ENCODE measurements at regions not wholly inside any gene's neighbourhood (a gene's known extent, or its start where the extent isn't known, plus 50 kb on each side); places are given as distances from the start of the nearest gene placed in this dataset.

DNA sequence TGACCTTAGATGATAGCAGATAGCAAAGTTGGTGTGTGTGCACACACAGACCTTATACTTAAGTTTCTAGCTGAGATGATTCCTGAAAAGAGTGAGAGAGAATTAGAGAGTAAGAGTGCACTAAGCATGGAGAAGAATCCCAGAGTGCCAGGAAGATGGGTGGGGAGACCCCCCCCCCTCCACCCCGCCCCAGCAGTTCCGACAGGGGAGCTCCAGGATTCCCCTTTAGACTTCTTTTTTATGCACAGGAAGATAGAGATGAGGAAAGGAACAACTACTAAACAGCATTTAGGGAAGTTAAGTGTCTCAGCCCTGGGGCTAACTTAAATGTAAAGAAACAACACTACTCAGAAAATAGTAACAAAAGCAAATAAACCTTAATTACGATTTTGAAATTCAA is 878.0 kb upstream of the GOT2 start:
- TF ChIP-seq, protein P1, sequence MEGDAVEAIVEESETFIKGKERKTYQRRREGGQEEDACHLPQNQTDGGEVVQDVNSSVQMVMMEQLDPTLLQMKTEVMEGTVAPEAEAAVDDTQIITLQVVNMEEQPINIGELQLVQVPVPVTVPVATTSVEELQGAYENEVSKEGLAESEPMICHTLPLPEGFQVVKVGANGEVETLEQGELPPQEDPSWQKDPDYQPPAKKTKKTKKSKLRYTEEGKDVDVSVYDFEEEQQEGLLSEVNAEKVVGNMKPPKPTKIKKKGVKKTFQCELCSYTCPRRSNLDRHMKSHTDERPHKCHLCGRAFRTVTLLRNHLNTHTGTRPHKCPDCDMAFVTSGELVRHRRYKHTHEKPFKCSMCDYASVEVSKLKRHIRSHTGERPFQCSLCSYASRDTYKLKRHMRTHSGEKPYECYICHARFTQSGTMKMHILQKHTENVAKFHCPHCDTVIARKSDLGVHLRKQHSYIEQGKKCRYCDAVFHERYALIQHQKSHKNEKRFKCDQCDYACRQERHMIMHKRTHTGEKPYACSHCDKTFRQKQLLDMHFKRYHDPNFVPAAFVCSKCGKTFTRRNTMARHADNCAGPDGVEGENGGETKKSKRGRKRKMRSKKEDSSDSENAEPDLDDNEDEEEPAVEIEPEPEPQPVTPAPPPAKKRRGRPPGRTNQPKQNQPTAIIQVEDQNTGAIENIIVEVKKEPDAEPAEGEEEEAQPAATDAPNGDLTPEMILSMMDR (IDR thresholded peaks at IDR 0.05; ENCODE audit: insufficient read depth, low read length, poor library complexity, severe bottlenecking): no peak
- TF ChIP-seq EZH2phosphoT487 (conservative IDR thresholded peaks at IDR 0.05; ENCODE audit: low read length): no peak

Measured in SU-DHL-6 (cell line).